ENCODE measurements at regions not wholly inside any gene's neighbourhood (a gene's known extent, or its start where the extent isn't known, plus 50 kb on each side); places are given as distances from the start of the nearest gene placed in this dataset.

GRCh38 chr4:111013846-111014245 lies 391.0 kb upstream of the PITX2 start:
- TF ChIP-seq CTCF (IDR thresholded peaks at IDR 0.05; ENCODE audit: insufficient read depth, low read length, poor library complexity, severe bottlenecking) (no peak), EZH2phosphoT487 (conservative IDR thresholded peaks at IDR 0.05; ENCODE audit: low read length) (no peak)
